ENCODE measurements at regions not wholly inside any gene's neighbourhood (a gene's known extent, or its start where the extent isn't known, plus 50 kb on each side); places are given as distances from the start of the nearest gene placed in this dataset.
A peak's percentile ranks its signal among the peaks of the same experiment; 100 is the strongest.

DNA sequence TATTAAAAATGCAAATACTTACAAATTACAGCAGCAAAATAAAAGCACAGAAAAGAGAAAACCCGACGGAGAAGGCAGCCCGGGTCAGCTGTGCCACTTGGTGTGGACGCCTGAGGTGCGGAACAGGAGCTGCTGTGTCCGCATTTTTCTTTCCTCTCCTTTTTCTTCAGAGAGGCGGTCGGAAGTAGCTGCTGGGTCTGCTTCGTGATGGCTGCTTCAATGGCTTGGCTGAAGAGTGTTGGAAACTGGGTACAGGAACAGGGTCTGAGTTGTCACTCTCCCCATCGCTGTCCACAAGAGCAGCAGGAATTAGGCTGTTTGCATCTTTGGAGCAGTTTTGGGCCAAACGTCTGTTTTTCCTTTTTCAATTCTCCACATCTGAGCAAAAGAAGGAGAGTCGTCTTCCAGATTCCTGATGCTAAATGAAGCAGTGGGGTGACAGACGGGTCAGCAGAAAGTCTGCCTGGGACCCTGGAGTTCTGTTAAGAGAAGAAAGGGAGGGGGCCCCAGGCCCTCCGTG, 53.5 kb upstream of the ARL8B start:
- DNase-seq (no peak), ATAC-seq (no peak)
- H3K4me3 ChIP-seq: no peak overlapping the region
- intact Hi-C loops (cut with DNase I): no loop called here
- WGBS, 4 donors: 81 to 85% (median 83%) methylated on average over 14 of the region's 14 CpGs
- no peak overlapping the region for H3K27ac ChIP-seq
- no peaks in the 10 kb centered on the region for H3K27me3 ChIP-seq
- TF ChIP-seq POLR2A (IDR thresholded peaks at IDR 0.05): no peak
- H3K9me3 ChIP-seq: no peaks in the 10 kb centered on the region
- no peaks in the 10 kb centered on the region for H3K4me1 ChIP-seq
- H3K36me3 ChIP-seq: no peaks in the 10 kb centered on the region

DNA sequence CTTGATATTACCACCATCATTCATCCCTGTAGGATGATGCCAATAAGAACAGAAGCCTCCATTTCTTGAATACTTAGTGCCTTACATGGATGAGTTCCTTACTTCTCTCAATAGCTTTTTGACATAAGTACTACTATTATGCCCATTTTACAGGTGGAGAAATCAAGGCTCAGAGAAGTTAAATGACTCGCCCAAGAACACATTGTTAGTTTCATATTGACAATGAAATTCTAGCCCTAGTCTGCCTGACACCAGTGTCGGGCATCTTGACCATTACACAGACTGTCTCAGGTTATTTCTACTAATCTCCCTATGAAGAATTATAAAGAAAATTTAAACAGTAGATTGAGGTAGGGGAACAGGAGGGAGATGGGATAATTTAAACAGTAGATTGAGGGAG, 52.5 kb upstream of the ARL8B start:
- intact Hi-C loops (cut with DNase I): no loop called here
- WGBS, 4 donors: 83 to 93% (median 87%) methylated on average over 2 of the region's 2 CpGs
- no peaks in the 10 kb centered on the region for H3K9me3 ChIP-seq
- H3K4me3 ChIP-seq: no peak overlapping the region
- no peak overlapping the region for H3K27ac ChIP-seq
- no peaks in the 10 kb centered on the region for H3K4me1 ChIP-seq
- no peaks in the 10 kb centered on the region for H3K36me3 ChIP-seq
- no peak for DNase-seq
- no peak for TF ChIP-seq POLR2A (IDR thresholded peaks at IDR 0.05)
- TF ChIP-seq, protein P1, sequence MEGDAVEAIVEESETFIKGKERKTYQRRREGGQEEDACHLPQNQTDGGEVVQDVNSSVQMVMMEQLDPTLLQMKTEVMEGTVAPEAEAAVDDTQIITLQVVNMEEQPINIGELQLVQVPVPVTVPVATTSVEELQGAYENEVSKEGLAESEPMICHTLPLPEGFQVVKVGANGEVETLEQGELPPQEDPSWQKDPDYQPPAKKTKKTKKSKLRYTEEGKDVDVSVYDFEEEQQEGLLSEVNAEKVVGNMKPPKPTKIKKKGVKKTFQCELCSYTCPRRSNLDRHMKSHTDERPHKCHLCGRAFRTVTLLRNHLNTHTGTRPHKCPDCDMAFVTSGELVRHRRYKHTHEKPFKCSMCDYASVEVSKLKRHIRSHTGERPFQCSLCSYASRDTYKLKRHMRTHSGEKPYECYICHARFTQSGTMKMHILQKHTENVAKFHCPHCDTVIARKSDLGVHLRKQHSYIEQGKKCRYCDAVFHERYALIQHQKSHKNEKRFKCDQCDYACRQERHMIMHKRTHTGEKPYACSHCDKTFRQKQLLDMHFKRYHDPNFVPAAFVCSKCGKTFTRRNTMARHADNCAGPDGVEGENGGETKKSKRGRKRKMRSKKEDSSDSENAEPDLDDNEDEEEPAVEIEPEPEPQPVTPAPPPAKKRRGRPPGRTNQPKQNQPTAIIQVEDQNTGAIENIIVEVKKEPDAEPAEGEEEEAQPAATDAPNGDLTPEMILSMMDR (IDR thresholded peaks at IDR 0.05): no peak
- H3K27me3 ChIP-seq: no peaks in the 10 kb centered on the region
- ATAC-seq: no peak

DNA sequence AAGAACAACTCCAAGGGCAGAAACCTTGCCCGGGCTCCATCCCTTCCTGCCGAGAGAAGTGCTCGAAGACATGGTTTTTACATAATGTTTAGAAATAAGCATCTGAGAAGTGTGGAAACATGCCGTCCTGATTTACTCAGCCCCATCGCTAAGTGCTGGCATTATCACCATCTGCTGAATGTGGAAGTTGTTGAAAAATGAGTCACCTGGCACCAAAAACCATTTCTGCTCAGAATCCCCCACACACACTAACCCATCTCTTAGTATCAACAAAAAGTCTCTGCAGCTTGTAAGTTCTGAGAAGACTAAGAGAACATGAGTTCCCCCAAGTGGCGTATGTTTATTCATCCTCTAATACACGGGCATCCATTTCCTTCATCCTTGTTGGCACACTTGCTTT, 51.0 kb upstream of the ARL8B start:
- H3K4me3 ChIP-seq: no peak overlapping the region
- TF ChIP-seq, protein P1 (IDR thresholded peaks at IDR 0.05): no peak
- TF ChIP-seq POLR2A (IDR thresholded peaks at IDR 0.05): no peak
- H3K4me1 ChIP-seq: no peaks in the 10 kb centered on the region
- intact Hi-C loops (cut with DNase I): no loop called here
- H3K9me3 ChIP-seq: no peaks in the 10 kb centered on the region
- ATAC-seq (peak in 1 of 4 donors; percentile 59), DNase-seq (no peak)
- H3K27ac ChIP-seq: no peak overlapping the region
- 52 to 70% (median 63%) methylated on average over 7 of the region's 7 CpGs for WGBS, 4 donors
- no peaks in the 10 kb centered on the region for H3K27me3 ChIP-seq
- no peaks in the 10 kb centered on the region for H3K36me3 ChIP-seq

DNA sequence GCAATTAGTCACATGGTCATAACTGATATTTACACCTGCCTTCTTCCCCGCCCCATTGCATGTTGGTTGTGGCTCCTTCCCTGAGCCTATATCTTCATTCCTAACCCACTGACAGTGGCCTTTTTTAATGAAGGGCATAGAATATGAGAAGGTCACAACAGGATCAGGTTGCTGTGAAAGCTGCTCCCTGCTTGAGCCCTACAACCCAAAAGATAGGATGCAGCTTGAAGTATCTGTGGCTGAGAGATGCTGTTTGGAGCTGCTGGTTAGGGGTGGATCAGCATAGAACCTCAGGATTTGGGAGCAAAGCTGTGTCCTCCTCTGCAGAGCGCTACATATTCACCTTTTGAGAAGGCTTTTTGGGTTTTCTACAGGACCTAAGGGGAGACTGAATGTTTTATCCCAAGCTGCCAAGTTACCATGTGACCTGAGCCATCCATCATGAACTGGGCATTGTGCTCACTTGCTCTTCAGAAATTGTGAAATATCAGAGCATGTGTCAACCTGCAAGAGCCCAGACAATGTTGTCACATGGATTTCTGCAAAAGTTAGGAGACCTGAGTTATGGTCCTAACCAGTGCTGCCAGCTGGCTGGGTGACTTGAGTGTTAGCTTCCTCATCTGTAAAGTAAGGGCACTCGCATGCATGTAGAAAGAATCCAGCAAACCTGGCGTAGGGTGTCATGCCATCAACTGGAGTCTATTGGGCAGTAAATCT, 49.8 kb upstream of the ARL8B start:
- ATAC-seq (peak in 3 of 4 donors; percentile 37 to 56 (median 47)), DNase-seq (no peak)
- TF ChIP-seq POLR2A (IDR thresholded peaks at IDR 0.05): no peak
- TF ChIP-seq, protein P1 (IDR thresholded peaks at IDR 0.05): no peak
- intact Hi-C loops (cut with DNase I): no loop called here
- no peaks in the 10 kb centered on the region for H3K36me3 ChIP-seq
- 90 to 95% (median 93%) methylated on average over 4 of the region's 4 CpGs for WGBS, 4 donors
- H3K4me3 ChIP-seq: no peak overlapping the region
- no peaks in the 10 kb centered on the region for H3K4me1 ChIP-seq
- H3K27me3 ChIP-seq: no peaks in the 10 kb centered on the region
- H3K9me3 ChIP-seq: no peaks in the 10 kb centered on the region
- H3K27ac ChIP-seq: no peak overlapping the region
